Stomach (tissue), 8 donors: ENCODE measurements at regions not wholly inside any gene's neighbourhood (a gene's known extent, or its start where the extent isn't known, plus 50 kb on each side); places are given as distances from the start of the nearest gene placed in this dataset.

Experiments
- DNase-seq, 2 donors: peaks; one replicate each; pipeline versions ENCODE4 v3.0.0 to v3.0.0-alpha.2; 2013 to 2019
- H3K27ac ChIP-seq, 5 donors: fragments of 200-600 bp in 4 of 5; sonication (generic) in 4 of 5; one replicate each; pipeline ENCODE4 v1.5.1; 2013 to 2019; ENCODE audit warnings: mild to moderate bottlenecking in 1 of 5, moderate library complexity in 1 of 5
- H3K27me3 ChIP-seq, 3 donors: fragments of 200-600 bp; sonication (generic); one replicate each; pipeline ENCODE4 v1.5.1; 2017 to 2019; ENCODE audit warnings: mixed run types in 1 of 3
- H3K36me3 ChIP-seq, 4 donors: fragments of 200-600 bp; sonication (generic); 1 replicate in 3 of 4; 2 replicates in 1 of 4; pipeline ENCODE4 v1.5.1; 2016 to 2019
- H3K4me1 ChIP-seq, 4 donors: fragments of 200-600 bp; sonication (generic); one replicate each; pipeline ENCODE4 v1.5.1; 2016 to 2019
- H3K4me3 ChIP-seq, 4 donors: fragments of 200-600 bp; sonication (generic) in 3 of 4; one replicate each; pipeline ENCODE4 v1.5.1; 2016 to 2019; ENCODE audit warnings: mild to moderate bottlenecking in 1 of 4
- H3K9me3 ChIP-seq, 4 donors: fragments of 200-600 bp; sonication (generic); one replicate each; pipeline ENCODE4 v1.5.1; 2016 to 2019
- EP300 ChIP-seq: sonication (generic); formaldehyde crosslinking; IDR thresholded peaks from one replicate; pipeline ENCODE4 v1.6.1; 2017; ENCODE audit warnings: antibody characterized with exemption
- POLR2A ChIP-seq, 4 donors: fragments of 450-650 bp; IDR thresholded peaks; one replicate each; pipeline ENCODE4 v1.6.1; 2016; ENCODE audit warnings: antibody characterized with exemption in 4 of 4, control low read depth in 2 of 4, mild to moderate bottlenecking in 1 of 4, moderate library complexity in 1 of 4
- POLR2AphosphoS5 ChIP-seq, 3 donors: sonication (generic); formaldehyde crosslinking; IDR thresholded peaks; one replicate each; pipeline ENCODE4 v1.6.1; 2016; ENCODE audit warnings: antibody characterized with exemption in 3 of 3
- WGBS, 5 donors: extraction: QIAGEN DNeasy Blood & Tissue Kit in 3 of 5; methylation state at CpG; one replicate each; pipeline versions ENCODE4 v1.1.5 to v1.1.7; 2013 to 2018; 5-methylcytosine and 5-hydroxymethylcytosine counted together
- intact Hi-C: fragments of 100-400 bp; cut with DNase I; formaldehyde crosslinking; loops from one replicate; pipeline ENCODE4 v1.15.1; 2023; ENCODE audit warnings: low total_unique reads
- TF ChIP-seq, protein P1 (sequence below), 7 experiments: fragments of 450-650 bp in 4 of 7; fragments of 200-600 bp in 3 of 7; sonication (generic) in 3 of 7; IDR thresholded peaks; one replicate each; pipeline ENCODE4 v1.5.1; 2016 to 2019; ENCODE audit warnings: antibody characterized with exemption in 7 of 7, control low read depth in 2 of 7, mild to moderate bottlenecking in 1 of 7
- donor health status: healthy with polysubstance abuse.
- donor health status: Bipolar disorder and iron deficiency.
- donor health status: healthy.

GRCh38 chr21:15366555-15366954 lies 301.8 kb upstream of the NRIP1 start:
- TF ChIP-seq EP300, result no peak
- no peak for TF ChIP-seq POLR2AphosphoS5 (IDR thresholded peaks at IDR 0.05)
- TF ChIP-seq POLR2A (IDR thresholded peaks at IDR 0.05), result no peak
- TF ChIP-seq, protein P1, sequence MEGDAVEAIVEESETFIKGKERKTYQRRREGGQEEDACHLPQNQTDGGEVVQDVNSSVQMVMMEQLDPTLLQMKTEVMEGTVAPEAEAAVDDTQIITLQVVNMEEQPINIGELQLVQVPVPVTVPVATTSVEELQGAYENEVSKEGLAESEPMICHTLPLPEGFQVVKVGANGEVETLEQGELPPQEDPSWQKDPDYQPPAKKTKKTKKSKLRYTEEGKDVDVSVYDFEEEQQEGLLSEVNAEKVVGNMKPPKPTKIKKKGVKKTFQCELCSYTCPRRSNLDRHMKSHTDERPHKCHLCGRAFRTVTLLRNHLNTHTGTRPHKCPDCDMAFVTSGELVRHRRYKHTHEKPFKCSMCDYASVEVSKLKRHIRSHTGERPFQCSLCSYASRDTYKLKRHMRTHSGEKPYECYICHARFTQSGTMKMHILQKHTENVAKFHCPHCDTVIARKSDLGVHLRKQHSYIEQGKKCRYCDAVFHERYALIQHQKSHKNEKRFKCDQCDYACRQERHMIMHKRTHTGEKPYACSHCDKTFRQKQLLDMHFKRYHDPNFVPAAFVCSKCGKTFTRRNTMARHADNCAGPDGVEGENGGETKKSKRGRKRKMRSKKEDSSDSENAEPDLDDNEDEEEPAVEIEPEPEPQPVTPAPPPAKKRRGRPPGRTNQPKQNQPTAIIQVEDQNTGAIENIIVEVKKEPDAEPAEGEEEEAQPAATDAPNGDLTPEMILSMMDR (IDR thresholded peaks at IDR 0.05), result no peak
- Histone ChIP-seq H3K36me3 (no peaks in the 10 kb centered on the region), H3K27me3 (no peaks in the 10 kb centered on the region), H3K4me1 (no peaks in the 10 kb centered on the region), H3K4me3 (no peak overlapping the region), H3K9me3 (peaks cover 0 to 13% (median 11%) of the 10 kb centered on the region in 4 donors), H3K27ac (no peak overlapping the region)
- 85 to 92% (median 89%) methylated on average over 1 of the region's 1 CpG for WGBS, 5 donors
- intact Hi-C loops, result no loop called here
- no peak for DNase-seq

- H3K36me3 ChIP-seq, result no peaks in the 10 kb centered on the region
- no peaks in the 10 kb centered on the region for H3K4me1 ChIP-seq
- no peak overlapping the region for H3K27ac ChIP-seq
- TF ChIP-seq POLR2A (IDR thresholded peaks at IDR 0.05) (no peak), EP300 (no peak), POLR2AphosphoS5 (IDR thresholded peaks at IDR 0.05) (no peak)
- TF ChIP-seq, protein P1 (IDR thresholded peaks at IDR 0.05), result no peak
- DNase-seq, result no peak
- intact Hi-C loops, result no loop called here
- 81 to 88% (median 83%) methylated on average over 7 of the region's 7 CpGs for WGBS, 5 donors
- H3K4me3 ChIP-seq, result no peak overlapping the region
- H3K27me3 ChIP-seq, result no peaks in the 10 kb centered on the region
- H3K9me3 ChIP-seq, result peaks cover 0 to 13% (median 11%) of the 10 kb centered on the region in 4 donors
These were observed 302.3 kb upstream of the NRIP1 start for GRCh38 chr21:15367061-15367626.

DNA sequence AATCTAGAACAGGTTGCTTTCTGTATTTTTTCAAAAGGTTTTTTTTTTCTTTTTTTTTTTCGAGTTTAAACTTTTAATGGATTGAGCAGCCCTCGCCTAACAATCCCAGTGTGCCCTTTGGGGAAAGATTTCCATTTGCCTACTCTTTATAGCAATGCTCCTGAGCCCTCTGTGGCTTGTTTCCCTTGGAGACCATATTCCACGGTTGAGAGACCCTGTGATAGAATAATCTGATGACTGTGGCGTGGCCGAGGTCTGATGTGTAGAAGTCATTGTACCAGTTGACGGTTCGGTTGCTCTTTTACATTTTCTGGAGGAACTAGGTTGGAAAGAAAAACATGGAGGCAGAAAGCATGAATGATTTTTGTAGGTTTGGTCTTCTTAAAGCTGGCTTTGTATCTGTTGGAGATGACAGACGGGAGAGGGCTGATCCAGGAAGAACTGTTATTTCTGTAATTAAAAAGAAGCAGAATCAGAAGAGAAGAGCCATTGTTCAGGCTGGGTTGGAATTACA lies 305.7 kb upstream of the NRIP1 start:
- WGBS, 5 donors, result 90 to 95% (median 91%) methylated on average over 8 of the region's 8 CpGs
- Histone ChIP-seq H3K4me1 (no peaks in the 10 kb centered on the region), H3K36me3 (no peaks in the 10 kb centered on the region), H3K27ac (no peak overlapping the region), H3K4me3 (no peak overlapping the region), H3K27me3 (no peaks in the 10 kb centered on the region), H3K9me3 (peaks cover 0 to 12% (median 11%) of the 10 kb centered on the region in 4 donors)
- TF ChIP-seq, protein P1 (IDR thresholded peaks at IDR 0.05), result no peak
- TF ChIP-seq POLR2A (IDR thresholded peaks at IDR 0.05) (no peak), POLR2AphosphoS5 (IDR thresholded peaks at IDR 0.05) (no peak), EP300 (no peak)
- no peak for DNase-seq
- intact Hi-C loops, result no loop called here

DNA sequence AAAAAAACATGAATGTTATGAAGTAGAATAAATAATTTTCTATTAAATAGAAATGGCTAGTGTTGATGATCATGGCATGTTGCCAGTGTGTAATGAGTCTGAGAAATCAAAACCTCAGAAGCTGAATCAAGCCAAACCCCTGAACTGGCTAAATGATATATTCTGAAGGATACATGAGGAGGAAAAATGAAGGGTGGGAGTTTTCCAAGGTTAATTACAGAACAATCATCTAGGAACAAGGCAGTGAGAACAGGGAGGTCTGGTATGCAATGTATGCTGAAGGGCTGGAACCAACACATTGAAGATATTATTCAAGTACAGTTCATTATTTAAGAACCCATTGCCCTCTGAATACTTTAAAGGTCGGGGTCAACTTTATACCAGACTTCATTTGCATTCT lies 309.1 kb upstream of the NRIP1 start:
- Histone ChIP-seq H3K27me3 (no peaks in the 10 kb centered on the region), H3K36me3 (no peaks in the 10 kb centered on the region), H3K4me3 (no peak overlapping the region), H3K4me1 (no peaks in the 10 kb centered on the region), H3K9me3 (peaks cover 0 to 8% (median 4%) of the 10 kb centered on the region in 4 donors), H3K27ac (no peak overlapping the region)
- TF ChIP-seq, protein P1 (IDR thresholded peaks at IDR 0.05), result no peak
- TF ChIP-seq POLR2A (IDR thresholded peaks at IDR 0.05), result no peak
- no peak for TF ChIP-seq POLR2AphosphoS5 (IDR thresholded peaks at IDR 0.05)
- no peak for TF ChIP-seq EP300
- intact Hi-C loops, result no loop called here
- 79 to 96% (median 89%) methylated on average over 1 of the region's 1 CpG for WGBS, 5 donors
- no peak for DNase-seq
